NCI-H345 (cell line): ENCODE measurements at regions not wholly inside any gene's neighbourhood (a gene's known extent, or its start where the extent isn't known, plus 50 kb on each side); places are given as distances from the start of the nearest gene placed in this dataset.
"Not testable (repeated sequence)": the region's sequence is repeated elsewhere in the genome, so short reads cannot be mapped to it uniquely, and the experiment has no call there.

Experiments used
- DNase-seq: peaks from one replicate; lab custom pipeline; 2025; lab: John Stamatoyannopoulos, UW

DNA sequence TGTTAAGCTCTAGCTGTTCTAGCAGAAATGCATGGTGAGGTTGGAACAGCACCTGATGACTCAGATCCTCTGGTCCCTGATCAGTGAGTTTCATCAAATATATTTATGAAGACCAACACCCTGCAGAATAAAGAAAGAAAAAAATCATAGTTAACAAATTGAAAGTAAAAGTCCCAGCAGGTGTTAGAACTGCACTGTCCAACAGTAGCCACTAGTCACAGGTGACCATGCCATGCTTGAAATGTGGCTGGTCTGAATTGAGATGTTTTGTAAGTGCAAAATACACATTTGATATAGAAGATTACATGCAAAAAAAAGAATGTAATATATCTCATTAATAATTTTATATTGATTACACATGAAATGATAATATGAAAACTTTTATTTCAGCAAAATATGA, 1010.7 kb upstream of the ZEB2 start:
- no peak for DNase-seq

DNA sequence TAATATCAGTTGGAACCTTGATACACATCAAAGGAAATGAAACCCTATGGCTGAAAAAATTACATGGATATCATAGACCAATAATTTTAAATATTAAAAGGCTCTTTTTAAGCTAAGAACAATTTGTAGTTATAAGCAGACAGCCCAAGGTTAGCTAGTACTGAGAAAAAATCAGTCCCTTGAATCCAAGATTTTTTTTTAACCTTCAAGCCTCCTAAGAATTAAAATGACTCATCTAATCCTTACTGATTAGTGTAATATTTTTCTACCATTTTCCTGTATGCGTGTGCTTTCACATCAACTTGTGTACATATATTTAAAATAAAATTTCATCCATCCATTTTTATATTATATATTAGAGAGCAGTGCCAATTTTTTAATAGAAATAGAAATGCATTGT, 1004.9 kb upstream of the ZEB2 start:
- no peak for DNase-seq

DNA sequence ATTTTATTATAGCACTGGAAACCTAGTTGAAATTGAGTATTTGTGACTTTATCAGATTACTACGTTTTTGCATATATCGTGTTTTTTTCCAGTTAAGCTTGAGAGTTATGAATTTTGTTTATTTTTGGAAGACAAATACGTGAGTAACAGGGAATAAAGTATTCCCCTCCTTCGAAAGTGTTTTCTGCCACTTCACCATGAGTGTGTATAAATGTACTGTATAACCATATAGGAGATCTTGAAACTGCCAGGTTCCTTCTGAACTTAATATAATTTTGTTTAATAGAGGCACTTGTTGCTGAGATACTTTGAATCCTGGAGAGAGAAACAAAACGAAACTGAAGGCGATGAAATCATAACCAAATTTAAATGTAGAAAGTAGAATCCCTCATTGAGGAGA, 1004.4 kb upstream of the ZEB2 start:
- no peak for DNase-seq

DNA sequence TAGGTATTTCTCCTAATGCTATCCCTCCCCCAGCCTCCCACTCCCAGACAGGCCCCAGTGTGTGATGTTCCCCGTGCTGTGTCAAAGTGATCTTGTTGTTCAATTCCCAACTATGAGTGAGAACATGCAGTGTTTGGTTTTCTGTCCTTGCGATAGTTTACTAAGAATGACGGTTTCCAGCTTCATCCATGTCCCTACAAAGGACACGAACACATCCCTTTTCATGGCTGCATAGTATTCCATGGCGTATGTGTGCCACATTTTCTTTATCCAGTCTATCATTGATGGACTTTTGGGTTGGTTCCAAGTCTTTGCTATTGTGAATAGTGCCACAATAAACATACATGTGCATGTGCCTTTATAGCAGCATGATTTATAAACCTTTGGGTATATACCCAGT, 999.3 kb upstream of the ZEB2 start:
- DNase-seq, result not testable (repeated sequence)

DNA sequence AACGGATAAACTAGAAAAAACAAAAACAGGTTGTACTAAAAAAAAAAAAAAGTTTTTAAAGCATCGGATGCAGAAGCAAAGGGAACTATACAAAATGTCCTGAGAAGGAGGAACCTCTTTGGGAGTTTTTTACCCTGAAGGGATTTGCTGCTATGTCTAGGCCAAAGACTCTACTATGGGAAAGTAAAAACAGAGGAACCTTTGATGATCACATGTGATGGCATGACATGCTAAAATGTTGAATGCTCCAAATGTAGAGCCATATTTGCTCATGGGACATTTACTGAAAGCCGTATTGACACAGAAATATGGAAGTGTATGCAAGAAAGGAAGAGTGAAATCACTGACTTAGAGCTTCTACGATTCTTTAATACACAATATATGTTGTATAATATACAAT, 992.0 kb upstream of the ZEB2 start:
- DNase-seq, result no peak

DNA sequence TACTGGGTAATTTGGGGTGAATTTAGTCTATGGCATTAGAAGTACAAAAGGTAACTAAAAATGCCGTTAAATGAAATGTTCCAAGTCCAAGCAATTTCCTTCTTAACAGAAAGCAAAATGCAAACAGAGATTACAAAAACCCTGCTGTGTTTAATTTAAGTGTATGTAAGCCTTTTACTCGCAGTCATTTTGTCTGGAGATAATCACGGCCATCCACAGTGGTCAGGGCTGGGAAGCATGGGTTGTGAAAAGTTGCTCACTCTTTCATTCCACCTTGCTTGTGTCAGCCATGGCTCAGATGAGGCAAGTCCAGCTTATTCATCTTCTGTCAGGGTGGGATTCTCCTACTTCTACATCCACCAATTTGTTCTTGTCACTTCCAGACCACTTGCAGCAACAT, 983.6 kb upstream of the ZEB2 start:
- DNase-seq, result no peak

DNA sequence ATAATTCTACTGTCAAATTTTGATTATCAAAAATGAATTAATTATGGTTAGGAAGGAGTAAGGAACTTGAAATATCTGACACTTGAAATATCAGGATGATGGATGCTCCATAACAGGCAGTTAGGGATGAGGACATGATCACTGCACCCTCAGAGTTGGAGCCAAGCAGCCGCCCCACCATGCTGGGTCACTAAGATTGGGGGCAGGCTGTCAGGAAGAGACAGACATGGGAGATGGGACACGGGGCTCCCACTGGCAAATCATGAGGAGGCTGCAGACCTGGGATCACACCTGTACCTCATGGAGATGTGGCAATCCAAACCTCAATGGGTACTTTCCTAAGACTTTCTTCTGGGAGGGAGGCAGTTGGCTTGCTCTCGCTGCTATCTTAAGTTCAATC, 982.0 kb upstream of the ZEB2 start:
- DNase-seq, result no peak

DNA sequence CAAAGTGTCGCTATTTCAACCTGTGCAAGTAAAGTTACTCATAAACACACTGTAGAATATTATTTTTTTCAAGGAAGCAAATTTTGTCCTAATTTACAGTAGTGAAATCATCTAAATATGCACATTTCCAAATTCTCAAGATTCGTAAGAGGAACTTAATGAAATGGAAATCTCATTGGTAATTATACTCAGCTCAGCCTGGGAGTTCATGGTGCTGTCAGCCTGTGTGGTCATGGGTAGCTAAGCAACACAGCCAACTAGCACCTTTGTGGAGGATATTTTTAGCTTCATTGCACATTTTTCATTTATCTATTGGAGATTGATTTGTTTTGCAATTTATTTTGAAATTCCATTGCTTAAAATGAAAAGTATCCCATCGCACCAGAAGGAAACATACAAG, 975.7 kb upstream of the ZEB2 start:
- DNase-seq, result no peak

DNA sequence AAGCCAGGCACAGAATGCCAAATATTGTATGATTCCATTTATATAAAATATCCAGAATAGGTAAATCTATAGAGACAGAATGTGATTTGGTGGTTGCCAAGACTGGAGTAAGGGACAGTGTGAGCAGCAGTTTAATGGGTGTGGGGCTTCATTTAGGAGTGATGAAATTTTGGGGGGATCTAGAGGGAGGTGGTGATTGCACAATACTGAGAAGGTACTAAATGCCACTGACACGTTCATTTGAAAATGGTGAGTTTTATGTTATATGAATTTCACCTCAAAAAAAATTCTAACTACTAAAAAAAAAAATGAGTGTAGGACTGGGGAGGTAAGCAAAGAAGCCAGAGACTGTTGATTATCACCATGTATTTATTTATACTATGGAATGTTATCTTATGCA, 974.5 kb upstream of the ZEB2 start:
- DNase-seq, result no peak

DNA sequence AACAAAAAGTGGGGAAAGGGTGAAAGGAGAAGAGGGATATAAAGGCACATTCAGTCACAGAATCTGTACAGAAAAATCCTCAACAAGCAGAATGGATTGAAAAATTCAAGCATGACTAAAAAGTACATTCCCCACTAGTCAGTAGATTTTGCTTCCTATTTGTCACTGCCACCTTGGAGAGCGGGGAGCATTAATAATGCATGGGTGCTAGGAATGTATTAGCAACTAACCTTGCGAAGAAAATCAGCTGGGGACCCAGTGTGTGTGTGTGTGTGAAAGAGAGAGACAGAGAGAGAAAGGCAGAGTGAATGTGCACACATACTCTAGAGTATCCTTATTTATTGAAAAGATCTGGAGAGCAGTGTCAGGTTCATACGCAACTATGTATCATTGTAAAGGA, 968.7 kb upstream of the ZEB2 start:
- no peak for DNase-seq

DNA sequence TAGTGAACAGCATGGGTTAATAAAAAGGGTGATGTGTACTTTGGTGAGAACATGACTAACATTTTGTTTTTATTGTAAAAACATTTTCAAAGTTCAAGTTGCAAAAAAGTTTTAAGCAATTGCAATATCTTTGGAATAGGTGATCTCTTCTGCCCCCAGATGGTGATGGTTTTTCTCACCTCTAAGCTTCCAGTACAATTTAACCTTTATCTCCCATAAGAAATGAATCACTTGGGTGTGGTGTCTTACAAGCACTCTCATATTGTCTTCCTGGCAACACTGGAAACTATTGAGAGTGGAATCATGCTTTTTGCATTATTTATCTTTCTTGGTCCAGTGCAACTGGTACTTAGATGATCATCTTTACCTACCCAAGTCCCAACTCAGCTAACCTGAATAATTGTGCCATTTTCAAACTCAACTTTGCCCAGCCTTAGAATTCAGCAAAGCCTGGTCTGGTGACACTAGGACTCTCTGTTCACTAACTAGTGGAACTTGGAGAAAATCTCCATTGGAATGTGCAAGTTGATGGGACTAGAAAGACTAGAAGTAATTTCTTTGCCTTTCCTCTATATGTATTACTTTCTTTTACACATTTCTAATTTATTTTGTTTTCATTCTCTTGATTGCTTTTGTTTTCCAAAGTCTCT, 964.7 kb upstream of the ZEB2 start:
- no peak for DNase-seq

DNA sequence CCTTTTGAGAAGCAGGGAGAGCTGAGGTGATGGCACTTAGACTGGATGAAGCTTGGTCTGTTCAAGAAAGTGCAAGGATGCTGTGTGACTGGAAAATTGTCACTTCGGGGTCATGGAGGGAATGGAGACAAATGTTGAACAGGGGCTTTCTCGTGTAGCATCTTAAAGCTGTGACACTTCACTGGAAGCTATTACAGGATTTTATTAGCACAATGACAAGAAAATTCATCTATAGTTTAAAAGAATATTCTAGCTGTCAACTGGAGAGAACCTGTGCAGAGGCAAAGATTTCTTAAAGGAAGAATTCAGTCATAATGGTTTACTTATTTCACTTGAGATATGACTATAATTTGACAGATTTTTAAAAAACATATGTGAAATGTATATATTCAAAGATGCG, 963.9 kb upstream of the ZEB2 start:
- DNase-seq, result no peak

DNA sequence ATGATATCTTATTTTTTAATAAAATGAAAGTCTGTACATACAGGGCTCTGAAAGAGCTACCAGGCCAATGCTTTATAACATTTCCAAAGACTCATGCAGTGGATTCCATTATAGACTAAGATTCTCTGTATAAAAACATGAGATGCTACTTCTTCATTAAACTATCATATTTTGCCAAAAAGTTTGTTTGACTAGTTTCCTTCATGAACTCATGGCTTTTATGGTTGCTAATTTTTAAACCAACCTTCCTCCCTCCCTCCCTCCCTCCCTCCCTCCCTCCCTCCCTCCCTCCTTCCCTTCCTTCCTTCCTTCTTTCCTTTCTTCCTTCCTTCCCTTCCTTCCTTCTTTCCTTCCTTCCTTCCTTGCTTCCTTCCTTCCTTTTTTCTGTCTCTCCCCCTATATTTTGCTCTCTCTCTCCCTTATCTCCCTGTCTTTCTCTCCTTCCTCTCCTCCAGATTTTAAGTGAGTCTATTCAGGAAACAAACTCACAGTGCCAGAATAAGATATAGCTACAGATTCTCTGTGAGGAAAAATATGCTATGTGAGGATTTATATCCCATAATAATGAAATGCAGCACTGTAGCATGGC, 961.5 kb upstream of the ZEB2 start:
- DNase-seq, result no peak

DNA sequence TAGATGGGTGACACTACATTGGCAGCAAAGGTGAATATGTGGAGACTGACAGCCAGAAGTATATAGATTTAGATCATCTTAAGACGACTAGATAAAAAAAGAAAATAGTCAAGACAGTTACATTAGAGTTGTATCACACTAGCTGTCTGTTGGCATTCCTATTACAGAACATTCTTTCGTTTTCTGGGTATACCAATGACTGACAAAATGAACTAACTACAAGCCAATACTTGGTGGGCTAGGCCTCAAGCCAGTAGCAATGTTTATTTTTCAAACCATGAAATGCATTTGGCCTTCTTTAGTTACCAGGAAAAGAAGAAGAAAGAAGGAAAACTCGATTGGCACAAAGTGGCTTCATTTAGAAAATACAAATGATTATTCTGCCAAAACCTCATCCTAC, 944.9 kb upstream of the ZEB2 start:
- DNase-seq, result no peak

DNA sequence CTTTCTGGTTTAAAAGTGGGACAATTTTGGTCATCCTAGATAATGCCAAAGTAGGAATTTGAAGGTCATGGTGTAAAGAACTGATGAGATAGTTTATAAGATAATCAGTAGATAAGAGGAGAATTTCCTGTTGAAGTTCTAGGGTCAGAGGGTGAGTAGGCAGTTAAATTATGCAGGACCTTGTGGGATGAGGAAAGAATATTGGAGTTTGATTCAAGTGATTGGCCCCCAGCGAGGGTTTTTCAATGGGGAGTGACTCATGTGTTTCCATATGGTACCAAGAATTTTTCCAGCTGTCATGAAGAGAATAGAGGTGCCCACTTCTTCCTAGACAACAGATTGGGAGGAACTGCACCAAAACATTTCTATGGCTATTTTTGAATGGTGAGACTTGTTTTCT, 940.2 kb upstream of the ZEB2 start:
- DNase-seq, result no peak

DNA sequence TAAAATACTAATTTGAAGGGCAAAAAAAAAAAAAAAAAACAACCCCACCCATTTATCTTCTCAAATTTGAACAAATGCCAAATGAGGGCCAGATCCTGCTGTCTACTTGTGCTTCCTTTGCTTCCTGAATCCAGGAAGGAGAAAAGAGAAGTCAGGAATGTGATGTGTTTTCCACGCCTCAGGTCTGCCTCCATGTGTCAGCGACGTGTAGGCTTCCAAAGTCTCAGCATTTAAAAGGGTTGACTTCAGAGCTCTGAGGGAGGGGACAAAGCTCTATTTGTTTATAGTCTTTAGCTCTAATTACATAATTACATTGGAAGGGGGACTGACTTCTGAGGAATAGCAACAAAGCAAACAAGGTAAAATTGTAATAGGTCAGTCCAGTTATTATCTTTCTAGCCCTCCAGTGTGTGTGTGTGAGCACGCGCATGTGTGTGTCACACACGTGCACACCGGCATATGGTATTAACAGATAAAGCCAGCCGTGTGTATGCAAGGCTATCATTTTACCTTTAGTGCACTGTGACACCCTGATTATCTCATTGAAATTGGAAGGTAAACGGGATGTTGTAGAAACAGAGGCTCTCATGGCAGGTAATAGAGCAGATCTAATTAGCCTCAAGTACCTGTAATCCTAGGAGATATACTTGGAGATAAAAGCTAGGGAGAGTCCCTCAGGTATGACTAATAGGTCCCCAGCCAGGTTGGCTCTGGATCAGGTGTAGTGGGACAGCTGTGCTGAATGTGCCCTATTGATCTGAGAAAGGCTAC, 911.4 kb upstream of the ZEB2 start:
- DNase-seq, result peak; percentile 97

DNA sequence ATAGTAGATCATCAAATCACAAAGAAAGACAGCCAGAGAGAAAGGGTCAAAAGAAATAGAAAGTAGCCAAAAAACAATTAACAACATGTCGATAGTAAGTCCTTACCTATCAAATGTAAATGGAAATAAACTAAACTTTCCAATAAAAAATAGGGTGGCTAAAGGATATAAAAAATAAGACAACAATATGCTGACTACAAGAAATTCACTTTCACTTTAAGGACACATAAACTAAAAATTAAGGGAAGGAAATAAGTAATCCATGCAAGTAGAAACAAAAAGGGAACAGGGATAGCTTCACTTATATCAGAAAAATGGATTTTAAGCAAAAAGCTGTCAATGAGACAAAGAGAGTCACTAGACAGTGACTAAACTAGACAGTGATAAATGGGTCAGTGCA, 903.9 kb upstream of the ZEB2 start:
- no peak for DNase-seq

DNA sequence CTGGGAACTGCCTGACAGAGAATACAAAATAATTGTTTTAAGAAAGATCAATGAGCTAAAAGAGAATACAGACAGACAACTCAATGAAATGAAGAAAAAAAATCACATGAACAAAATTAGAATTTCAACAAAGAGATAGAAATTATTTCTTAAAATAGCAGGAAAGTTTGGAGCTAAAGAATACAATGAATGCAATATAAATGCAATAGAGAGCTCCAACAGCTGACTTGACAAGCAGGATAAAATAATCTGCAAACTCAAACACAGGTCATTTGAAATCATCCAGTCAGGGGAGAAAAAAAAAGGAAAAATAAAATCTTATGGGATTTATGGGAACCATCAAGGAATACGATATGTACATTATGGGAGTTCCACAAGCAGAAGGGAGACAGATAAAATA, 902.7 kb upstream of the ZEB2 start:
- no peak for DNase-seq

DNA sequence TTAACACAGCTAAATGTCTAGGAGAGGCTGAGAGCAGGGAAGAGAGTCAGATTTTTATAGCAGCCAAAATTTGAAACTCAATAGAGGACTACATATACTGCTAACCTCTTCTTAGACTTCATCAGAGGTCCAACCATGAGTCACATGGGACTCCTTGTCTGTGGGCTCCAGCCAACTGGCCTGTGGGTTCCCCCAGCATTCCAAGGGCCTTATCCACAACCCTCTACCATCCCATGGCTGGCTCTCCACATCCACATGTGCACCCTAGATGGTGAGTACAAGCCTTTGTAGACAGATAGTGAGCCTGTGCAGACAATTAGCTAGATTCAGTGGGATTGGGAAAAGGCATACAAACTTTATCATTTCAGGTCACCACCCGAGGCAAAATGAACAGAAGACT, 901.9 kb upstream of the ZEB2 start:
- DNase-seq, result no peak

DNA sequence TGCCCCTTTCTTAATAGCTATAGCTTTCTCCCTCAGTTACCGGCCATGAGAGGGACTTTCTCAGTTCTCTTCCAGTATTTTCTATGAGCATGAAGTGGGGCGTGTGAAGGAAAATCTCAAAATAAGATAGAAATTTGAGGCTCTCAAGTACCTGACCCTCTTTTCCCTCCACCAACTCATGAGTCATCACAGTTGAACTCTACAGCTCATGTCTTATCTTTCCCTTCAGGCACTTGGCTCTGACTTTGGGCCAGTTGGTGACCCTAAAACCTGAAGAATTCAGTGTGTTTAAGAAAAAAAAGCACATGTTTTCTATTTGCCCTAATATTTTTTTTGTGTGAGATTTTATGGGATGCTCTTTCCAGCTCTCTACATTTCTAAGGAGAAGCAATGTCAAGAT, 896.7 kb upstream of the ZEB2 start:
- no peak for DNase-seq

DNA sequence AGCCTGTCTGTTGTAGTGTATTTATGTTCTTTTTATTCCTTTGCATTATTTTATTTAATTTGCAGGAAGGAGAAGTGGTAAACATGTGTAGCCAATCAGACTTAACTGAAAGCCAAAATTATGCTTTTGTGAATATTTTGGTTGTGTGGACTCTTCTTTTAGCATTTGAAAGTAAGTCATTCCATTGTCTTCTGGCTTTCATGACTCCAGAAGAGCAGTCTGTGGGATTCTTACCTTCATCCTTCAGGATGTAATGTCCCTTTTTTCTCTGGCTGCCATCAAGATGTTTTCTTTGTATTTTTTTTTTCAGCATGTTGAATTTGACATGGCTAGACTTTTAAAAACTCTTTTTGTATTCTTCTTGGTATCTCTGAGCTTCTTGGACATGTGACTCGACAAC, 895.2 kb upstream of the ZEB2 start:
- DNase-seq, result no peak

DNA sequence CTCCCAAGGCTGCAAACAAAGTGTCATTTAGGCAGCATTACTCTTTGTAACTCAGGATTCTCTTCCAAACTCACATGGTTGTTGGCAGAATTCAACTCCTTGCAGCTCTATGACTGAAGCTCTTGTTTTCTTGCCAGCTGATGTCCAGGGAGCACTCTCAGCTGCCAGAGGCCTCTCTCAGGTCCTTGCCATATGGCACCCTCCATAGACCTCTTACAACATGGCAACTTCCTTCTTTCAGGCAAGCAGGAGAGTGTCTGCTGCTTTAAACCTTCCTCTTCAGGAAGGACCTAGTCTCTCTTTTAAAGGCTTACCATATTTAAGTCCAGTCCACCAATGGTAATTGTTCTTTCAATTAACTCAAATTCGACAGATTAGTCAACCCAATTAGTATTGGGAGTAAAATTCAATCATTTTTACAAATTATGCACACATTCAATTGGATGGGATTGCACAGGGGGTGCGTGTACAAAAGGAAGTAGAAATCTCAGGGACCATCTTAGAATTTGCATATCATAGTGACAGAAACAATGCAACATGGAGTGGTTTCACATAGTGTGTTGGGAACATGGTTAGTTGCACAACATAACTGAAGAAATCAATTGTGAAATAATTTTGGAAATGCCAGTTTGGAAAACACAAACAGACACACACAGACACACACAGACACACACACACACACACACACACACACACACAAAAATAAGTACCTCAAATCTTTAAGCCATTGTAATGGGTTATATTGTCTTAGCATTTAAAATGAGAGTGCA, 893.5 kb upstream of the ZEB2 start:
- DNase-seq, result no peak

DNA sequence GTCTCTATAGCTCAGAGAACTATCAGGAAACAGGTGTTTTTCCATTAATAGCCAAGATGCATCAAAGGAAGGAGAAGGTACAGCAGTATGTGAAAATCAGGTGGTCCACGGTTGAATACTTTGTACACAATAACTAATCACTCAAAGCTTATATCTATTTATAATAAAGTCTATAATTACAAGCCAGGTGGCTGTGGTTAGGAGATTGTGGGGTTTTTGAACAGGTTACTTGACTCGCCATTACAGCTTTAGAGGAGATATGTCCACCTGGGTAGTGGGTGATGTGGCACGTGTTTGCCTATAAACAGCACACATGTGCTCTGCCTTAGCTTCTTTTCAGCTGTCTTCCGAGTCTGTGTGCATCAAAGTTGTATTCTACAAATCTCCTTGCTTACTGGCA, 892.2 kb upstream of the ZEB2 start:
- no peak for DNase-seq
